ENCODE measurements at regions not wholly inside any gene's neighbourhood (a gene's known extent, or its start where the extent isn't known, plus 50 kb on each side); places are given as distances from the start of the nearest gene placed in this dataset.

DNA sequence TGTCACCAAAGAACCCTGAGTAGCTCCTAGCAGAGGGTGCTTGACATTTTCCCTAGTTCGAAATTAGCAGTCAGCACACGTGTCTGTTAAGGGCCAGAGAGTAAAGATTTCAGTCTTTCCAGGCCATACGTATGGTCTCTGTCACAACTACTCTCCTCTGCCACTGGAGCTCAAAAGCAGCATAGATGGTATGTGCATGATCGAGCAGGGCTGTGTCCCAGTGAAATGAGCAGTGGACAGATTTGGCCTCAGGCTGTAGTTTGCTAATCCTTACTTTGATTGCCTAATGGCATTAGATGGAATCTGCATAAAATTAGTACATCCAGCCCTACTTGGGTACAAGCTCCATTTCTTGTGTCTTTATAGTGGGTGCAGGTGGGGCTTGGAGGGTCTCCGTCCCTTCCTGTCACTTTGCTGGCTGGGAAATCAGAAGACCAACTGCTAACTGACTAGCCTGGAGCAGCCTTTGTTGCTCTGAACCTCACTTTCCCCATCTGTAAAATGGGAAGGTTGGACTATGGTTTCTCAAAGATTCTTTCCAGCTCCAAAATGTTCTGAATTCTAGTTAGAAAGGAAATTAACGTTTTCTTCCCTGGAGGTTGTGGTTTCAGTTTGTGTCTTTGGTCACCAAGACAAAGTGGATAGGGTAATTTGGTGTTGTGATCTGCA is 108.5 kb downstream of the GLI2 start:
- TF ChIP-seq, protein P1, sequence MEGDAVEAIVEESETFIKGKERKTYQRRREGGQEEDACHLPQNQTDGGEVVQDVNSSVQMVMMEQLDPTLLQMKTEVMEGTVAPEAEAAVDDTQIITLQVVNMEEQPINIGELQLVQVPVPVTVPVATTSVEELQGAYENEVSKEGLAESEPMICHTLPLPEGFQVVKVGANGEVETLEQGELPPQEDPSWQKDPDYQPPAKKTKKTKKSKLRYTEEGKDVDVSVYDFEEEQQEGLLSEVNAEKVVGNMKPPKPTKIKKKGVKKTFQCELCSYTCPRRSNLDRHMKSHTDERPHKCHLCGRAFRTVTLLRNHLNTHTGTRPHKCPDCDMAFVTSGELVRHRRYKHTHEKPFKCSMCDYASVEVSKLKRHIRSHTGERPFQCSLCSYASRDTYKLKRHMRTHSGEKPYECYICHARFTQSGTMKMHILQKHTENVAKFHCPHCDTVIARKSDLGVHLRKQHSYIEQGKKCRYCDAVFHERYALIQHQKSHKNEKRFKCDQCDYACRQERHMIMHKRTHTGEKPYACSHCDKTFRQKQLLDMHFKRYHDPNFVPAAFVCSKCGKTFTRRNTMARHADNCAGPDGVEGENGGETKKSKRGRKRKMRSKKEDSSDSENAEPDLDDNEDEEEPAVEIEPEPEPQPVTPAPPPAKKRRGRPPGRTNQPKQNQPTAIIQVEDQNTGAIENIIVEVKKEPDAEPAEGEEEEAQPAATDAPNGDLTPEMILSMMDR (IDR thresholded peaks at IDR 0.05; ENCODE audit: low read depth, low read length) = no peak
- TF ChIP-seq POLR2A (IDR thresholded peaks at IDR 0.05; ENCODE audit: extremely low read depth, insufficient read length) = no peak
- TF ChIP-seq, protein P2, sequence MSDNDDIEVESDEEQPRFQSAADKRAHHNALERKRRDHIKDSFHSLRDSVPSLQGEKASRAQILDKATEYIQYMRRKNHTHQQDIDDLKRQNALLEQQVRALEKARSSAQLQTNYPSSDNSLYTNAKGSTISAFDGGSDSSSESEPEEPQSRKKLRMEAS (IDR thresholded peaks at IDR 0.05; ENCODE audit: low read depth, low read length) = no peak

Data from NB4 (cell line).